Caco-2 (cell line): ENCODE measurements at regions not wholly inside any gene's neighbourhood (a gene's known extent, or its start where the extent isn't known, plus 50 kb on each side); places are given as distances from the start of the nearest gene placed in this dataset.

ENCODE experiments used
- BruUV-seq: library from RNA; stranded (reverse); fragments of 400-500 nt; replicated peaks from 2 replicates; lab custom pipeline; 2021; lab: Mats Ljungman, UMichigan
- CTCF ChIA-PET: fragments of 300-600 bp; sonication (Branson Sonifier 250); formaldehyde crosslinking; loops from one replicate; lab custom pipeline; 2022; ENCODE audit warnings: antibody characterized with exemption; lab: Charles Lee
- POLR2A ChIA-PET: fragments of 300-600 bp; sonication (Branson Sonifier 250); formaldehyde crosslinking; loops from one replicate; lab custom pipeline; 2022; ENCODE audit warnings: antibody characterized with exemption; lab: Charles Lee
- DNase-seq, 2 experiments: peaks; one replicate each; pipeline versions ENCODE4 v3.0.0 to v3.0.0-alpha.2; 2020 to 2022
- H3K27me3 ChIP-seq: replicated peaks from 2 replicates; pipeline ENCODE4 v1.6.0; 2011; ENCODE audit warnings: low read length; ENCODE audit not compliant: control insufficient read depth, insufficient read depth
- H3K36me3 ChIP-seq: 2 replicates; pipeline ENCODE4 v1.5.1; 2011; ENCODE audit warnings: low read length; ENCODE audit not compliant: control insufficient read depth, insufficient read depth
- H3K4me1 ChIP-seq: fragments of 250-450 bp; sonication (Bioruptor Pico); 2 replicates; pipeline ENCODE4 v1.5.1; 2020; ENCODE audit warnings: mild to moderate bottlenecking
- H3K4me3 ChIP-seq: 2 replicates; pipeline ENCODE4 v1.5.1; 2011; ENCODE audit warnings: low read depth, mild to moderate bottlenecking, control low read depth, low read length
- H3K9me3 ChIP-seq: fragments of 250-450 bp; sonication (Bioruptor Pico); 2 replicates; pipeline ENCODE4 v1.5.1; 2020; ENCODE audit warnings: mild to moderate bottlenecking, moderate library complexity
- H3K27ac Mint-ChIP-seq: one replicate; pipeline ENCODE4 v1.8.0; 2022; ENCODE audit warnings: mixed read lengths; ENCODE audit not compliant: unreplicated experiment
- H3K27me3 Mint-ChIP-seq: one replicate; pipeline ENCODE4 v1.8.0; 2022; ENCODE audit warnings: mixed read lengths; ENCODE audit not compliant: insufficient read depth, unreplicated experiment
- H3K36me3 Mint-ChIP-seq: one replicate; pipeline ENCODE4 v1.8.0; 2022; ENCODE audit warnings: mild to moderate bottlenecking, mixed read lengths; ENCODE audit not compliant: insufficient read depth, unreplicated experiment
- H3K4me1 Mint-ChIP-seq: one replicate; pipeline ENCODE4 v1.8.0; 2022; ENCODE audit warnings: low read depth, mixed read lengths; ENCODE audit not compliant: unreplicated experiment
- H3K4me3 Mint-ChIP-seq: one replicate; pipeline ENCODE4 v1.8.0; 2022; ENCODE audit warnings: mild to moderate bottlenecking, moderate library complexity, mixed read lengths; ENCODE audit not compliant: unreplicated experiment
- H3K9me3 Mint-ChIP-seq: one replicate; pipeline ENCODE4 v1.8.0; 2022; ENCODE audit warnings: mixed read lengths; ENCODE audit not compliant: unreplicated experiment
- CTCF ChIP-seq, 2 experiments: fragments of 200-600 bp in 1 of 2; IDR thresholded peaks; 1 replicate in 1 of 2; 2 replicates in 1 of 2; pipeline versions ENCODE4 v1.5.1 to v1.8.0; 2011 to 2022; ENCODE audit warnings: antibody characterized with exemption in 1 of 2, control low read depth in 1 of 2, inconsistent platforms in 1 of 2, low read depth in 1 of 2, low read length in 1 of 2, mild to moderate bottlenecking in 1 of 2, moderate library complexity in 1 of 2; ENCODE audit not compliant: insufficient read depth in 1 of 2, severe bottlenecking in 1 of 2, unreplicated experiment in 1 of 2
- intact Hi-C: fragments of 100-400 bp; cut with micrococcal nuclease; formaldehyde crosslinking; loops from one replicate; pipeline ENCODE4 v1.10.0; 2022; ENCODE audit not compliant: unreplicated experiment

GRCh38 chr2:236955521-236956030, 130.1 kb upstream of the COPS8 start:
- no TSS peak for BruUV-seq
- CTCF ChIA-PET: interaction anchor here (0.9 to 1.3 kb wide), 3 partner anchors 105 to 388 kb away, joined by 3 to 6 read pairs (median 3); partner anchors contain the start of gene ACKR3
- intact Hi-C loops: loop anchor here (1.0 to 10.0 kb wide), 5 partner anchors 61 to 388 kb away; partner anchors contain the start of gene ACKR3
- peak in 1 of 2 experiments; percentile 76 for DNase-seq
- Histone ChIP-seq H3K9me3 (peaks cover 9% of the 10 kb centered on the region), H3K27me3 (no peaks in the 10 kb centered on the region), H3K36me3 (no peaks in the 10 kb centered on the region), H3K4me1 (peaks cover 28% of the 10 kb centered on the region), H3K4me3 (no peak overlapping the region)
- POLR2A ChIA-PET: no interaction called here
- Mint-ChIP-seq H3K4me3 (peak overlapping the region; percentile 53), H3K27me3 (no peaks in the 10 kb centered on the region), H3K4me1 (peaks cover 16% of the 10 kb centered on the region), H3K9me3 (peaks cover 32% of the 10 kb centered on the region), H3K27ac (peak overlapping the region; percentile 91), H3K36me3 (peaks cover 15% of the 10 kb centered on the region)
- no peak for TF ChIP-seq CTCF (IDR thresholded peaks at IDR 0.05; ENCODE audit: insufficient read depth in 1 of 2, low read depth in 1 of 2, low read length in 1 of 2, severe bottlenecking in 1 of 2, unreplicated experiment in 1 of 2)

- no peak for TF ChIP-seq CTCF (IDR thresholded peaks at IDR 0.05; ENCODE audit: insufficient read depth in 1 of 2, low read depth in 1 of 2, low read length in 1 of 2, severe bottlenecking in 1 of 2, unreplicated experiment in 1 of 2)
- no TSS peak for BruUV-seq
- Mint-ChIP-seq H3K9me3 (peaks cover 31% of the 10 kb centered on the region), H3K4me3 (peak overlapping the region; percentile 53), H3K4me1 (peaks cover 16% of the 10 kb centered on the region), H3K36me3 (peaks cover 15% of the 10 kb centered on the region), H3K27ac (peak overlapping the region; percentile 91), H3K27me3 (no peaks in the 10 kb centered on the region)
- Histone ChIP-seq H3K36me3 (no peaks in the 10 kb centered on the region), H3K9me3 (peaks cover 9% of the 10 kb centered on the region), H3K27me3 (no peaks in the 10 kb centered on the region), H3K4me1 (peaks cover 28% of the 10 kb centered on the region), H3K4me3 (no peak overlapping the region)
- intact Hi-C loops: loop anchor here (1.0 to 10.0 kb wide), 5 partner anchors 61 to 389 kb away; partner anchors contain the start of gene ACKR3
- CTCF ChIA-PET: interaction anchor here (0.9 to 1.3 kb wide), 3 partner anchors 105 to 388 kb away, joined by 3 to 6 read pairs (median 3); partner anchors contain the start of gene ACKR3
- peak; percentile 65 to 83 for DNase-seq
- POLR2A ChIA-PET: no interaction called here
Measured at GRCh38 chr2:236956031-236956618, 129.6 kb upstream of the COPS8 start.

- H3K27me3 ChIP-seq: no peaks in the 10 kb centered on the region
- no TSS peak for BruUV-seq
- intact Hi-C loops: loop anchor here (1.0 to 10.0 kb wide), 5 partner anchors 62 to 389 kb away; partner anchors contain the start of gene ACKR3
- TF ChIP-seq CTCF (IDR thresholded peaks at IDR 0.05; ENCODE audit: insufficient read depth in 1 of 2, low read depth in 1 of 2, low read length in 1 of 2, severe bottlenecking in 1 of 2, unreplicated experiment in 1 of 2): no peak
- ChIA-PET POLR2A (no interaction called here), CTCF (interaction anchor here (1.2 to 1.3 kb wide), 2 partner anchors 104 to 387 kb away, joined by 3 to 6 read pairs; partner anchors contain the start of gene ACKR3)
- H3K9me3 Mint-ChIP-seq: peaks cover 26% of the 10 kb centered on the region
- H3K4me3 Mint-ChIP-seq: peak overlapping the region; percentile 53
- peaks cover 15% of the 10 kb centered on the region for H3K36me3 Mint-ChIP-seq
- peaks cover 16% of the 10 kb centered on the region for H3K4me1 Mint-ChIP-seq
- peak overlapping the region; percentile 91 for H3K27ac Mint-ChIP-seq
- peaks cover 9% of the 10 kb centered on the region for H3K9me3 ChIP-seq
- H3K27me3 Mint-ChIP-seq: no peaks in the 10 kb centered on the region
- no peak overlapping the region for H3K4me3 ChIP-seq
- no peak for DNase-seq
- H3K36me3 ChIP-seq: no peaks in the 10 kb centered on the region
- peaks cover 28% of the 10 kb centered on the region for H3K4me1 ChIP-seq
Measured at GRCh38 chr2:236956641-236957040, 129.0 kb upstream of the COPS8 start.
